ENCODE measurements at regions not wholly inside any gene's neighbourhood (a gene's known extent, or its start where the extent isn't known, plus 50 kb on each side); places are given as distances from the start of the nearest gene placed in this dataset.

DNA sequence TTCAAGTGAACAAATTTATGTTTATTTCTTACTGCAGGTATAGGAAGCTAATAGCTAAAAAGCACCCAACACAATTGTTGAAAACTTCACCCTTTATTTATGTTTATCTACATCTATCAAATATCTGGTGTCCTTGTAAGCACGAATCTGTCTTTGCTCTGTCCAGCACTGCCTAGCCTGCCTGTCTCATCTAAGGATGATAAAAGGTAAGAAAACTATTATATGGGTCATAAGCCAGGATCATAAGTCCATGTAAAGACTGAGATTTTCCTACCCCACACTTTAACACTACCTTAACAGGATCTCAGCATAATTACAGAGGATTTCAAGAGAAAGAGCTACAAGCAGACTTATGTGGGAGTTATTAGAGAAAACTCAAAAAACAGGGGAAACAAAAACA, 365.6 kb upstream of the TMEFF2 start:
- Mint-ChIP-seq H3K27me3 (ENCODE audit: unreplicated experiment) (peaks cover 47% of the 10 kb centered on the region), H3K9me3 (ENCODE audit: unreplicated experiment) (no peaks in the 10 kb centered on the region), H3K4me3 (ENCODE audit: unreplicated experiment) (no peak overlapping the region), H3K27ac (ENCODE audit: unreplicated experiment) (no peak overlapping the region), H3K4me1 (ENCODE audit: unreplicated experiment) (no peaks in the 10 kb centered on the region), H3K36me3 (ENCODE audit: unreplicated experiment) (no peaks in the 10 kb centered on the region)
- TF ChIP-seq, protein P1, sequence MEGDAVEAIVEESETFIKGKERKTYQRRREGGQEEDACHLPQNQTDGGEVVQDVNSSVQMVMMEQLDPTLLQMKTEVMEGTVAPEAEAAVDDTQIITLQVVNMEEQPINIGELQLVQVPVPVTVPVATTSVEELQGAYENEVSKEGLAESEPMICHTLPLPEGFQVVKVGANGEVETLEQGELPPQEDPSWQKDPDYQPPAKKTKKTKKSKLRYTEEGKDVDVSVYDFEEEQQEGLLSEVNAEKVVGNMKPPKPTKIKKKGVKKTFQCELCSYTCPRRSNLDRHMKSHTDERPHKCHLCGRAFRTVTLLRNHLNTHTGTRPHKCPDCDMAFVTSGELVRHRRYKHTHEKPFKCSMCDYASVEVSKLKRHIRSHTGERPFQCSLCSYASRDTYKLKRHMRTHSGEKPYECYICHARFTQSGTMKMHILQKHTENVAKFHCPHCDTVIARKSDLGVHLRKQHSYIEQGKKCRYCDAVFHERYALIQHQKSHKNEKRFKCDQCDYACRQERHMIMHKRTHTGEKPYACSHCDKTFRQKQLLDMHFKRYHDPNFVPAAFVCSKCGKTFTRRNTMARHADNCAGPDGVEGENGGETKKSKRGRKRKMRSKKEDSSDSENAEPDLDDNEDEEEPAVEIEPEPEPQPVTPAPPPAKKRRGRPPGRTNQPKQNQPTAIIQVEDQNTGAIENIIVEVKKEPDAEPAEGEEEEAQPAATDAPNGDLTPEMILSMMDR (IDR thresholded peaks at IDR 0.05) = no peak
- no peak for DNase-seq (ENCODE audit: extremely low spot score, unreplicated experiment)

DNA sequence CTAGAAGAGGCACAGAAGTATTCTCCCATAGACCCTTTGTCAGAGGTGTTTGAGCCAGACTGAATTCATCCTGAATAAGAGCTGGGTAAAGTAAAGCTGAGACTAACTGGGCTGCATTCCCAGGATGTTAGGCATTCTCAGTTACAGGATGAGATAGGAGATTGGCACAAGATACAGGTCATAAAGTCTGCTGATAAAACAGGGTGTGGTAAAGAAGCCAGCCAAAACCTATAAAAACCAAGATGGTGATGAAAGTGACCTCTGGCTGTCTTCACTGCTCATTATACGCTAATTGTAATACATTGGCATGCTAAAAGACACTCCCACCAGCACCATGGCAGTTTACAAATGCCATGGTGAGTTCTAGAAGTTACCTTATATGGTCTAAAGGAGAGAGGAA, 364.9 kb upstream of the TMEFF2 start:
- Mint-ChIP-seq H3K4me1 (ENCODE audit: unreplicated experiment) (no peaks in the 10 kb centered on the region), H3K36me3 (ENCODE audit: unreplicated experiment) (no peaks in the 10 kb centered on the region), H3K9me3 (ENCODE audit: unreplicated experiment) (no peaks in the 10 kb centered on the region), H3K27ac (ENCODE audit: unreplicated experiment) (no peak overlapping the region), H3K4me3 (ENCODE audit: unreplicated experiment) (no peak overlapping the region), H3K27me3 (ENCODE audit: unreplicated experiment) (peaks cover 46% of the 10 kb centered on the region)
- no peak for DNase-seq (ENCODE audit: extremely low spot score, unreplicated experiment)
- TF ChIP-seq, protein P1 (IDR thresholded peaks at IDR 0.05) = no peak

DNA sequence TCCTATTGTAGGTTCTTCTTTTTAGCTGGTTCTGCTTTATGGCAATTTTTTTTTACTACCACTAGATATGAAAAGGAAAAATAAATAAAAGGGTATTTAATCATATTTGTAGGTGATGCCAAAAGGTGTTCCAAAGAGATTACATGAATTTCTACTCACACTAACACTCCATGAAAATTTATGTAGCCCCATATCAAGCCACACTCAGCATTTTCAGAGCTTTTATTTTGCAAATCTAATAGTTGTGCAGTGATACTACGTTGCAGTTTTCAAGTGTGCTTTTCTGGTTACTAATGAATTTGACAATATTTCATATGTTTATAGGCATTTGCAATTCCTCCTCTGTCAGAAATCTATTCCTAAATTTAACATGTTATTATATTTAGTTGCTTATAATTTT, 363.9 kb upstream of the TMEFF2 start:
- H3K36me3 Mint-ChIP-seq (ENCODE audit: unreplicated experiment) = no peaks in the 10 kb centered on the region
- no peaks in the 10 kb centered on the region for H3K4me1 Mint-ChIP-seq (ENCODE audit: unreplicated experiment)
- TF ChIP-seq, protein P1 (IDR thresholded peaks at IDR 0.05) = no peak
- no peak for DNase-seq (ENCODE audit: extremely low spot score, unreplicated experiment)
- H3K9me3 Mint-ChIP-seq (ENCODE audit: unreplicated experiment) = no peaks in the 10 kb centered on the region
- no peak overlapping the region for H3K4me3 Mint-ChIP-seq (ENCODE audit: unreplicated experiment)
- no peak overlapping the region for H3K27ac Mint-ChIP-seq (ENCODE audit: unreplicated experiment)
- H3K27me3 Mint-ChIP-seq (ENCODE audit: unreplicated experiment) = peaks cover 46% of the 10 kb centered on the region

DNA sequence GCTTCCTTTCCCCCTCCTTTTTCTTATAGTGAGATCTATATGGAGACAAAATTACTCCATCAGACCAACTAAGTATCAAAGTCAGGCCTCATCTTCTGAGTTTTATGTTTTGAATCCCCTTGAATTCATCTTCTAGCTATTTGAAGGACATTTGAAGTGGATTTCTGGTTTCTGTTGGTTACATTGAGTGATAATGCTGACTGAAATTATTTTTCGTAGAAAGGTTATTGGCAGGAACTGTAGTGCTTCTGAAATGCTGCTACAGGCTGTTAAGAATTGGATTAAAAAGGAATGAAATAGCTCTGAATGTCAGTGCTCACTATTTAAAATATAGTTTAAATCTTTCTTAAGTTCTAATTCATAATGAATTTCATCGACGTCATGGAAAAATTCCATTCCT, 361.0 kb upstream of the TMEFF2 start:
- H3K36me3 Mint-ChIP-seq (ENCODE audit: unreplicated experiment) = no peaks in the 10 kb centered on the region
- no peaks in the 10 kb centered on the region for H3K4me1 Mint-ChIP-seq (ENCODE audit: unreplicated experiment)
- H3K4me3 Mint-ChIP-seq (ENCODE audit: unreplicated experiment) = no peak overlapping the region
- H3K27me3 Mint-ChIP-seq (ENCODE audit: unreplicated experiment) = peaks cover 44% of the 10 kb centered on the region
- TF ChIP-seq, protein P1 (IDR thresholded peaks at IDR 0.05) = no peak
- no peak for DNase-seq (ENCODE audit: extremely low spot score, unreplicated experiment)
- H3K9me3 Mint-ChIP-seq (ENCODE audit: unreplicated experiment) = no peaks in the 10 kb centered on the region
- no peak overlapping the region for H3K27ac Mint-ChIP-seq (ENCODE audit: unreplicated experiment)

DNA sequence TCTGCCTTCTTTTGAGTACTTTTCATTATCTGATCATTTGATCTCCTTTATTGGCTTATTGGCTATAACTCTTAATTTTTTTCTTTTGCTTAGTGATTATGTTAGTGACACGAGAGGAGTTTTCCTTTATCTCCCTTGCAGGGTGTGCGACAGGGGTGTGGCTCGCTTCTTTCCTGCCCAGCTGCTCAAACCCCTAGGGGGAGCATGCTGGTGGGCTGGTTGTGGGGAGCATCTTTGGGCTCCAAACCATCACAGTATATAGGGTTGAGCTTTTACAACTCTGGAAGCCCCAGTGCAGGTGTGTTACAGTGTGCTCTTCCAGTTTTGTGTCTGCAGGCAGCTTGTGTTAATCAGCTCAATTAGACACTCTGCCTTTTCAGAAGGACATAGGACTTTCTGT, 357.0 kb upstream of the TMEFF2 start:
- Mint-ChIP-seq H3K27ac (ENCODE audit: unreplicated experiment) (no peak overlapping the region), H3K9me3 (ENCODE audit: unreplicated experiment) (no peaks in the 10 kb centered on the region), H3K4me1 (ENCODE audit: unreplicated experiment) (no peaks in the 10 kb centered on the region), H3K27me3 (ENCODE audit: unreplicated experiment) (peaks cover 32% of the 10 kb centered on the region), H3K36me3 (ENCODE audit: unreplicated experiment) (no peaks in the 10 kb centered on the region), H3K4me3 (ENCODE audit: unreplicated experiment) (no peak overlapping the region)
- DNase-seq (ENCODE audit: extremely low spot score, unreplicated experiment) = no peak
- TF ChIP-seq, protein P1 (IDR thresholded peaks at IDR 0.05) = no peak

All from osteocyte (in vitro differentiated cells).